ENCODE measurements at regions not wholly inside any gene's neighbourhood (a gene's known extent, or its start where the extent isn't known, plus 50 kb on each side); places are given as distances from the start of the nearest gene placed in this dataset.

GRCh38 chr2:8577573-8577972, 104.3 kb upstream of the ID2 start:
- no peak for DNase-seq (ENCODE audit: low read depth in 2 of 2, low spot score in 1 of 2)

- DNase-seq (ENCODE audit: low read depth in 2 of 2, low spot score in 1 of 2), result no peak
Observed at GRCh38 chr2:8578335-8579244, 103.3 kb upstream of the ID2 start.

GRCh38 chr2:8579485-8580085, 102.3 kb upstream of the ID2 start:
- DNase-seq (ENCODE audit: low read depth in 2 of 2, low spot score in 1 of 2), result no peak

- no peak for DNase-seq (ENCODE audit: low read depth in 2 of 2, low spot score in 1 of 2)
Observed at GRCh38 chr2:8580316-8581233, 101.3 kb upstream of the ID2 start.

GRCh38 chr2:8581234-8581561, 100.7 kb upstream of the ID2 start:
- no peak for DNase-seq (ENCODE audit: low read depth in 2 of 2, low spot score in 1 of 2)

- DNase-seq (ENCODE audit: low read depth in 2 of 2, low spot score in 1 of 2), result no peak
Observed at GRCh38 chr2:8581601-8582041, 100.2 kb upstream of the ID2 start.

- no peak for DNase-seq (ENCODE audit: low read depth in 2 of 2, low spot score in 1 of 2)
Observed at GRCh38 chr2:8582191-8582590, 99.7 kb upstream of the ID2 start.

GRCh38 chr2:8582651-8583399, 99.0 kb upstream of the ID2 start:
- no peak for DNase-seq (ENCODE audit: low read depth in 2 of 2, low spot score in 1 of 2)

GRCh38 chr2:8583400-8584173, 98.3 kb upstream of the ID2 start:
- DNase-seq (ENCODE audit: low read depth in 2 of 2, low spot score in 1 of 2), result peak; percentile 55 to 79

- DNase-seq (ENCODE audit: low read depth in 2 of 2, low spot score in 1 of 2), result no peak
Observed at GRCh38 chr2:8584174-8585066, 97.4 kb upstream of the ID2 start.

- DNase-seq (ENCODE audit: low read depth in 2 of 2, low spot score in 1 of 2), result no peak
Observed at GRCh38 chr2:8586457-8587051, 95.3 kb upstream of the ID2 start.

GRCh38 chr2:8587251-8587791, 94.5 kb upstream of the ID2 start:
- DNase-seq (ENCODE audit: low read depth in 2 of 2, low spot score in 1 of 2), result no peak

GRCh38 chr2:8587920-8588830, 93.7 kb upstream of the ID2 start:
- DNase-seq (ENCODE audit: low read depth in 2 of 2, low spot score in 1 of 2), result no peak

GRCh38 chr2:8588831-8589191, 93.0 kb upstream of the ID2 start:
- no peak for DNase-seq (ENCODE audit: low read depth in 2 of 2, low spot score in 1 of 2)

GRCh38 chr2:8589721-8590120, 92.1 kb upstream of the ID2 start:
- DNase-seq (ENCODE audit: low read depth in 2 of 2, low spot score in 1 of 2), result no peak

- DNase-seq (ENCODE audit: low read depth in 2 of 2, low spot score in 1 of 2), result no peak
Observed at GRCh38 chr2:8590938-8591337, 90.9 kb upstream of the ID2 start.

GRCh38 chr2:8592736-8593135, 89.1 kb upstream of the ID2 start:
- no peak for DNase-seq (ENCODE audit: low read depth in 2 of 2, low spot score in 1 of 2)

- DNase-seq (ENCODE audit: low read depth in 2 of 2, low spot score in 1 of 2), result no peak
Observed at GRCh38 chr2:8593243-8593642, 88.6 kb upstream of the ID2 start.

Data from stimulated activated CD8-positive, alpha-beta memory T cell treated with anti-CD3 and anti-CD28 coated beads, Interleukin-4, amount 100 ng/mL, for 4 hours (primary cell).